ENCODE measurements at regions not wholly inside any gene's neighbourhood (a gene's known extent, or its start where the extent isn't known, plus 50 kb on each side); places are given as distances from the start of the nearest gene placed in this dataset.
"Not testable (repeated sequence)": the region's sequence is repeated elsewhere in the genome, so short reads cannot be mapped to it uniquely, and the experiment has no call there.

GRCh38 chr3:178087376-178087775 lies 448.9 kb upstream of the KCNMB2 start:
- no peak for DNase-seq (ENCODE audit: low read depth in 2 of 2)

GRCh38 chr3:178088963-178089362 lies 447.3 kb upstream of the KCNMB2 start:
- no peak for DNase-seq (ENCODE audit: low read depth in 2 of 2)

GRCh38 chr3:178090899-178091298 lies 445.3 kb upstream of the KCNMB2 start:
- no peak for DNase-seq (ENCODE audit: low read depth in 2 of 2)

- DNase-seq (ENCODE audit: low read depth in 2 of 2) = no peak
These were observed 440.7 kb upstream of the KCNMB2 start for GRCh38 chr3:178095522-178095921.

- no peak for DNase-seq (ENCODE audit: low read depth in 2 of 2)
These were observed 439.3 kb upstream of the KCNMB2 start for GRCh38 chr3:178096955-178097354.

- no peak for DNase-seq (ENCODE audit: low read depth in 2 of 2)
These were observed 438.7 kb upstream of the KCNMB2 start for GRCh38 chr3:178097576-178097975.

GRCh38 chr3:178099274-178099673 lies 437.0 kb upstream of the KCNMB2 start:
- DNase-seq (ENCODE audit: low read depth in 2 of 2) = no peak

- DNase-seq (ENCODE audit: low read depth in 2 of 2) = no peak
These were observed 436.4 kb upstream of the KCNMB2 start for GRCh38 chr3:178099862-178100261.

- DNase-seq (ENCODE audit: low read depth in 2 of 2) = no peak
These were observed 435.3 kb upstream of the KCNMB2 start for GRCh38 chr3:178100908-178101307.

- no peak for DNase-seq (ENCODE audit: low read depth in 2 of 2)
These were observed 433.1 kb upstream of the KCNMB2 start for GRCh38 chr3:178103140-178103539.

- DNase-seq (ENCODE audit: low read depth in 2 of 2) = no peak
These were observed 428.4 kb upstream of the KCNMB2 start for GRCh38 chr3:178107804-178108203.

- no peak for DNase-seq (ENCODE audit: low read depth in 2 of 2)
These were observed 426.5 kb upstream of the KCNMB2 start for GRCh38 chr3:178109691-178110090.

GRCh38 chr3:178112134-178112533 lies 424.1 kb upstream of the KCNMB2 start:
- DNase-seq (ENCODE audit: low read depth in 2 of 2) = no peak

- not testable (repeated sequence) for DNase-seq (ENCODE audit: low read depth in 2 of 2)
These were observed 423.7 kb upstream of the KCNMB2 start for GRCh38 chr3:178112552-178112951.

GRCh38 chr3:178117641-178118040 lies 418.6 kb upstream of the KCNMB2 start:
- DNase-seq (ENCODE audit: low read depth in 2 of 2) = no peak

GRCh38 chr3:178119608-178120295 lies 416.5 kb upstream of the KCNMB2 start:
- not testable (repeated sequence) for DNase-seq (ENCODE audit: low read depth in 2 of 2)

- no peak for DNase-seq (ENCODE audit: low read depth in 2 of 2)
These were observed 415.9 kb upstream of the KCNMB2 start for GRCh38 chr3:178120367-178120766.

- DNase-seq (ENCODE audit: low read depth in 2 of 2) = no peak
These were observed 409.6 kb upstream of the KCNMB2 start for GRCh38 chr3:178126686-178127085.

- DNase-seq (ENCODE audit: low read depth in 2 of 2) = no peak
These were observed 409.0 kb upstream of the KCNMB2 start for GRCh38 chr3:178127221-178127620.

- DNase-seq (ENCODE audit: low read depth in 2 of 2) = no peak
These were observed 407.1 kb upstream of the KCNMB2 start for GRCh38 chr3:178129109-178129508.

GRCh38 chr3:178131801-178132200 lies 404.4 kb upstream of the KCNMB2 start:
- DNase-seq (ENCODE audit: low read depth in 2 of 2) = no peak

GRCh38 chr3:178137206-178137605 lies 399.0 kb upstream of the KCNMB2 start:
- no peak for DNase-seq (ENCODE audit: low read depth in 2 of 2)

- DNase-seq (ENCODE audit: low read depth in 2 of 2) = no peak
These were observed 398.4 kb upstream of the KCNMB2 start for GRCh38 chr3:178137831-178138230.

GRCh38 chr3:178139116-178139515 lies 397.1 kb upstream of the KCNMB2 start:
- no peak for DNase-seq (ENCODE audit: low read depth in 2 of 2)

Data from stimulated activated CD8-positive, alpha-beta memory T cell treated with anti-CD3 and anti-CD28 coated beads, Interleukin-15, amount 100 ng/mL, for 4 hours (primary cell).